ENCODE measurements at regions not wholly inside any gene's neighbourhood (a gene's known extent, or its start where the extent isn't known, plus 50 kb on each side); places are given as distances from the start of the nearest gene placed in this dataset.

- no peak for TF ChIP-seq MAFK (IDR thresholded peaks at IDR 0.05; ENCODE audit: low read length)
- TF ChIP-seq HDAC1 (IDR thresholded peaks at IDR 0.05): no peak
- TF ChIP-seq OTX1 (CRISPR knock-in tag; IDR thresholded peaks at IDR 0.05): no peak
- no peak for TF ChIP-seq CHAMP1 (IDR thresholded peaks at IDR 0.05)
- TF ChIP-seq CEBPB (tag; IDR thresholded peaks at IDR 0.05): no peak
- no peak for TF ChIP-seq U2AF2 (optimal IDR thresholded peaks at IDR 0.05; ENCODE audit: low read depth, low read length)
- no peak for TF ChIP-seq NRF1 (conservative IDR thresholded peaks at IDR 0.05 in 1 of 2, IDR thresholded peaks at IDR 0.05 in 1 of 2)
- no peak for TF ChIP-seq NFATC3 (IDR thresholded peaks at IDR 0.05)
- TF ChIP-seq, protein P1, sequence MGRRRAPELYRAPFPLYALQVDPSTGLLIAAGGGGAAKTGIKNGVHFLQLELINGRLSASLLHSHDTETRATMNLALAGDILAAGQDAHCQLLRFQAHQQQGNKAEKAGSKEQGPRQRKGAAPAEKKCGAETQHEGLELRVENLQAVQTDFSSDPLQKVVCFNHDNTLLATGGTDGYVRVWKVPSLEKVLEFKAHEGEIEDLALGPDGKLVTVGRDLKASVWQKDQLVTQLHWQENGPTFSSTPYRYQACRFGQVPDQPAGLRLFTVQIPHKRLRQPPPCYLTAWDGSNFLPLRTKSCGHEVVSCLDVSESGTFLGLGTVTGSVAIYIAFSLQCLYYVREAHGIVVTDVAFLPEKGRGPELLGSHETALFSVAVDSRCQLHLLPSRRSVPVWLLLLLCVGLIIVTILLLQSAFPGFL (CRISPR knock-in tag; IDR thresholded peaks at IDR 0.05): no peak
- no peak for TF ChIP-seq TCF7 (IDR thresholded peaks at IDR 0.05; ENCODE audit: borderline replicate concordance)
- TF ChIP-seq RBM22 (IDR thresholded peaks at IDR 0.05; ENCODE audit: low read depth, low read length, poor library complexity, severe bottlenecking): no peak
- no peak for TF ChIP-seq SRSF7 (optimal IDR thresholded peaks at IDR 0.05; ENCODE audit: low read depth, low read length)
- no peak for TF ChIP-seq MEIS2 (IDR thresholded peaks at IDR 0.05; ENCODE audit: partially characterized antibody)
- TF ChIP-seq GATAD2A (IDR thresholded peaks at IDR 0.05): no peak
- TF ChIP-seq LARP7 (IDR thresholded peaks at IDR 0.05): no peak
- no peak for TF ChIP-seq GABPB2 (CRISPR knock-in tag; conservative IDR thresholded peaks at IDR 0.05)
- TF ChIP-seq MAFF (IDR thresholded peaks at IDR 0.05; ENCODE audit: low read length): no peak
- no peak for TF ChIP-seq EWSR1 (IDR thresholded peaks at IDR 0.05; ENCODE audit: borderline replicate concordance, low read depth, partially characterized antibody)
- CTCF ChIA-PET (ENCODE audit: low intra/inter-chr PET ratio): no interaction called here
These were observed 418.8 kb downstream of the SUCLG1 start for GRCh38 chr2:84040281-84040680.

More at GRCh38 chr2:84040281-84040680, 418.8 kb downstream of the SUCLG1 start:
- Histone ChIP-seq H3K9me3 (replicated peaks; ENCODE audit: control insufficient read depth, insufficient read depth, low read depth, low read length) (no peaks in the 10 kb centered on the region), H3K4me3 (no peak overlapping the region), H3K79me2 (ENCODE audit: control insufficient read depth, insufficient read depth, low read length) (no peaks in the 10 kb centered on the region), H3K9ac (ENCODE audit: insufficient read depth in 1 of 2, low read depth in 2 of 2, low read length in 2 of 2) (no peak overlapping the region; a peak in 1 of 4 replicates), H3K4me1 (replicated peaks in 1 of 2; ENCODE audit: control insufficient read depth in 2 of 2, insufficient read depth in 2 of 2, low read length in 2 of 2) (peaks cover 8 to 11% of the 10 kb centered on the region in 2 experiments; a peak in 4 of 5 replicates), H3K36me3 (ENCODE audit: control insufficient read depth, insufficient read depth, low read length) (no peaks in the 10 kb centered on the region), H3K27ac (ENCODE audit: extremely low read depth, low read depth, low read length) (no peak overlapping the region), H2AFZ (ENCODE audit: low read depth, low read length) (no peak overlapping the region), H3K4me2 (ENCODE audit: insufficient read depth, low read length) (no peak overlapping the region), H4K20me1 (replicated peaks; ENCODE audit: control insufficient read depth, insufficient read depth, low read length) (no peaks in the 10 kb centered on the region), H3K9me1 (ENCODE audit: control insufficient read depth, insufficient read depth, low read length) (no peaks in the 10 kb centered on the region), H3K27me3 (ENCODE audit: control insufficient read depth in 2 of 2, insufficient read depth in 2 of 2, low read length in 2 of 2) (peaks cover 0 to 7% of the 10 kb centered on the region in 2 experiments; a peak in 1 of 5 replicates)
- DNase-seq (ENCODE audit: extremely low read depth in 1 of 4, low spot score in 3 of 4) (no peak), ATAC-seq (no peak), FAIRE-seq (no peak)
- 55% methylated on average over 8 of the region's 13 CpGs for WGBS (ENCODE audit: insufficient coverage, low coverage, missing lambda C conversion rate)
- intact Hi-C loops (cut with micrococcal nuclease) (no loop called here), in situ Hi-C loops (cut with MboI) (no loop called here)
- POLR2A ChIA-PET: interaction anchor here (0.7 to 1.4 kb wide), 2 partner anchors 9 to 10 kb away, joined by 3 to 5 read pairs; no protein-coding TSS in a partner anchor
- no TSS peak for BruUV-seq (replicated peaks)
